ENCODE measurements at regions not wholly inside any gene's neighbourhood (a gene's known extent, or its start where the extent isn't known, plus 50 kb on each side); places are given as distances from the start of the nearest gene placed in this dataset.
"Not testable (repeated sequence)": the region's sequence is repeated elsewhere in the genome, so short reads cannot be mapped to it uniquely, and the experiment has no call there.

DNA sequence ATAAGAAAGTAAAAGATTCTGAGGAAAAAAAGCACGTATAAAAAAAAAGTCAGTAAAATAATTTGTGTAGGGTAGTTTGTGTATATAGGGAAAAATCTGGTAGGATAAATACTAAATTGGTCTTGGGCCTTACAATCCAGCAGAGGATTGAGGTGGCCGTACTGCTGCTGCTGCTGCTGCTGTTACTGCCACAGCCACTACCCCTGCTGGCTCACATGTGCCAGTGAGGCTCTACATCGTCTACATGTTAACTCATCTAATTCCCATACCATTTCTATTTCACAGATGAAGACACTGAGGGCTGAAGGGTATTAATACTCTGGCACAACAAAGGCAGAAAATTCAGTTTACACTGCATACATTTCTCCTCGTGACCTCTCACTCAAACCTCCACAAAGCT is 928.5 kb downstream of the TLE4 start:
- H3K27me3 ChIP-seq (ENCODE audit: control insufficient read depth, insufficient read depth, low read length) = no peaks in the 10 kb centered on the region
- H3K9ac ChIP-seq (ENCODE audit: low read depth, low read length) = no peak overlapping the region
- no peaks in the 10 kb centered on the region for H3K4me1 ChIP-seq (ENCODE audit: control insufficient read depth, insufficient read depth, low read length)
- no peaks in the 10 kb centered on the region for H3K36me3 ChIP-seq (ENCODE audit: insufficient read depth, low read length)
- no peak overlapping the region for H3K4me3 ChIP-seq (ENCODE audit: low read length)
- H3K9me3 ChIP-seq (replicated peaks; ENCODE audit: low read length) = no peaks in the 10 kb centered on the region
- no peak overlapping the region for H3K4me2 ChIP-seq (ENCODE audit: low read length)

DNA sequence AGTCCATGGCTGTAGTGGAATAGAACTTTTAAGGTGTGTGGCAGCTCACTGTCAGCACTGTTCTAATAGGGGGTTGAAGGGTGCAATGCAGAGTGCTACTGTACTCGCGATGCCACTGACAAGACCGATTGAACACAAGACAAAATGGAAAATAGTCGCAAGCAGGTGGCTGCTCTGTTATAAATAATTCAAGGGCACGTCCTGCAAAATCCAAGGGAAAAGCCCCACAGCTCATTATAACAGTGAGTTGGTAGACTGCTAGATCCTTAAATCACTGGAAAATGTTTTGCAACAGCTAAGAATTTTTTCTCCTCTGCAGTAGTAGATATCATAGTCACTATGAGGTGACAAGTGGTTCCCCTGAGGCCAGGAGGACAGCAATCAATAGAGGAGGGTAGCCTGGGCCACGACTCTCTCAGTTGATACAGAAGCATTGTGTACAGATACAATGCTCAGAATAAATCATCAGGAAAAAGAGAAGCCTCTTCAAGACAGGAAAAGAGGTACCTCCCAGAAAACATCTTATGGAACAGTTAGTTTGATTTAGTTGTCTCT is 926.3 kb downstream of the TLE4 start:
- no peak overlapping the region for H3K9ac ChIP-seq (ENCODE audit: low read depth, low read length)
- no peak overlapping the region for H3K4me3 ChIP-seq (ENCODE audit: low read length)
- no peaks in the 10 kb centered on the region for H3K4me1 ChIP-seq (ENCODE audit: control insufficient read depth, insufficient read depth, low read length)
- no peaks in the 10 kb centered on the region for H3K9me3 ChIP-seq (replicated peaks; ENCODE audit: low read length)
- H3K36me3 ChIP-seq (ENCODE audit: insufficient read depth, low read length) = no peaks in the 10 kb centered on the region
- no peak overlapping the region for H3K4me2 ChIP-seq (ENCODE audit: low read length)
- no peaks in the 10 kb centered on the region for H3K27me3 ChIP-seq (ENCODE audit: control insufficient read depth, insufficient read depth, low read length)

DNA sequence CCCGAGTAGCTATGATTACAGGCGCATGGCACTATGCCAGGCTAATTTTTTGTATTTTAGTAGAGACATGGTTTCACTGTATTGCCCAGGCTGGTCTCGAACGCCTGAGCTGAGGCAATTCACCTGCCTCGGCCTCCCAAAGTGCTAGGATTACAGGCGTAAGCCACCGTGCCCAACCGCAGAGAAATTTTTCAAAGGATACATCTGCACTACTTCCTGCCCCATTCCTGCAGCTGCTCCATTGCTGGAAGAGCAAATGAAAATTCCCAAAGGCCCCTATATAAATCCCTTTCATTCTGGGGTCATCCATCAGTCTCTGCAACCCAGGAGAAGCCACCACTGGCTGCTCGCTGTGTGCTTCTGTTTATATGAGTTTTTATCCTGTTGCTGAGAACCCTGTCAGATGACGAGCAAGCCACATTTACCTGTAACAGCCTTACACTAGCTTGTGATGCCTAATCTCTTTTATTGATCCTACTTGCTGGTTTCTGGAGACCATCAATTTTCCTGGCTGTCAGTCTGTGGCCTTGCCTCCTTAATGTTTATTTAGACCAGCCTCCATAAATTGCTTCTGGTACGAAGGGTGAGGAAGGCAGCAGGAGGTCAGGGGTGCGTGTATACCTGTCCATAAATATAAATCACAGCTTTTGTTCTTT is 925.3 kb downstream of the TLE4 start:
- no peak overlapping the region for H3K4me3 ChIP-seq (ENCODE audit: low read length)
- H3K4me2 ChIP-seq (ENCODE audit: low read length) = no peak overlapping the region
- H3K9me3 ChIP-seq (replicated peaks; ENCODE audit: low read length) = no peaks in the 10 kb centered on the region
- H3K27me3 ChIP-seq (ENCODE audit: control insufficient read depth, insufficient read depth, low read length) = no peaks in the 10 kb centered on the region
- H3K9ac ChIP-seq (ENCODE audit: low read depth, low read length) = no peak overlapping the region
- no peaks in the 10 kb centered on the region for H3K4me1 ChIP-seq (ENCODE audit: control insufficient read depth, insufficient read depth, low read length)
- no peaks in the 10 kb centered on the region for H3K36me3 ChIP-seq (ENCODE audit: insufficient read depth, low read length)

DNA sequence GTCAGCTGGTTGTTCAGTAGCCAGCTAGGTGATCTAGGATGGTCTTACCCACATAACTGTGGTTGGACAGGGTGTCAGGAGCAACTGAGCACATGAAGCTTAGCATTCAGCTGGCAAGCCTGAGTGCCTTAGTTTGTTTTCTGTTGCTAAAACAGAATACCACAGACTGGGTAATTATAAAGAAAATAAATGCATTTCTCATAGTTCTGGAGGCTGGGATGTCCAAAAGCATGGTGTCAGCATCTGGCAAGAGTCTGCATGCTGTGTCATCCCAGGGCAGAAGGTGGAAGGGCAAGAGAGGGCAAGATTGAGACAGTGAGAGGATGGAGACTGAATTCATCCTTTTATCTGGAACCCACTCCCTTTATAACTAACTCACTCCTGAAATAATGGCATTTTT is 921.5 kb downstream of the TLE4 start:
- no peaks in the 10 kb centered on the region for H3K4me1 ChIP-seq (ENCODE audit: control insufficient read depth, insufficient read depth, low read length)
- H3K4me3 ChIP-seq (ENCODE audit: low read length) = no peak overlapping the region
- H3K27me3 ChIP-seq (ENCODE audit: control insufficient read depth, insufficient read depth, low read length) = no peaks in the 10 kb centered on the region
- H3K9me3 ChIP-seq (replicated peaks; ENCODE audit: low read length) = no peaks in the 10 kb centered on the region
- no peak overlapping the region for H3K4me2 ChIP-seq (ENCODE audit: low read length)
- H3K36me3 ChIP-seq (ENCODE audit: insufficient read depth, low read length) = no peaks in the 10 kb centered on the region
- no peak overlapping the region for H3K9ac ChIP-seq (ENCODE audit: low read depth, low read length)

DNA sequence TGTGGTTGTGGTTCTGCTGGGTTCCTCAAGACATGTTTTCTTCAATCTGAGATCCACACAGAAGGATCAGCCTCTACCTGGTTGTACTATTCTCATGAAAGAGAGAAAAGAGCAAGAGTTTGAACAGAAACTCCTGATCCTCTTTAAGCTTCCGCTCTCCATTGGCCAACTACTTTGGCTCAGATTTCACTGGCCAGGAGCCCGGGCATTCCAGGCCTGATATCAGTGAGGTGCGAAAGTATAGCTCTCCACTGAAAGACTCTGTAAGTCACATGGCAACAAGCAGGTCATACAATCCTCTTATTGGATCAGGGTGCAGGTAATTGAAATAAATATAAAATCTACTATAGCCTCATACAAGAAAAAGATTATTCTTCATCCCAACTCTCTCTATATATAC is 920.5 kb downstream of the TLE4 start:
- Histone ChIP-seq H3K9ac (ENCODE audit: low read depth, low read length) (no peak overlapping the region), H3K4me1 (ENCODE audit: control insufficient read depth, insufficient read depth, low read length) (no peaks in the 10 kb centered on the region), H3K36me3 (ENCODE audit: insufficient read depth, low read length) (no peaks in the 10 kb centered on the region), H3K4me2 (ENCODE audit: low read length) (no peak overlapping the region), H3K4me3 (ENCODE audit: low read length) (no peak overlapping the region), H3K27me3 (ENCODE audit: control insufficient read depth, insufficient read depth, low read length) (no peaks in the 10 kb centered on the region), H3K9me3 (replicated peaks; ENCODE audit: low read length) (no peaks in the 10 kb centered on the region)

DNA sequence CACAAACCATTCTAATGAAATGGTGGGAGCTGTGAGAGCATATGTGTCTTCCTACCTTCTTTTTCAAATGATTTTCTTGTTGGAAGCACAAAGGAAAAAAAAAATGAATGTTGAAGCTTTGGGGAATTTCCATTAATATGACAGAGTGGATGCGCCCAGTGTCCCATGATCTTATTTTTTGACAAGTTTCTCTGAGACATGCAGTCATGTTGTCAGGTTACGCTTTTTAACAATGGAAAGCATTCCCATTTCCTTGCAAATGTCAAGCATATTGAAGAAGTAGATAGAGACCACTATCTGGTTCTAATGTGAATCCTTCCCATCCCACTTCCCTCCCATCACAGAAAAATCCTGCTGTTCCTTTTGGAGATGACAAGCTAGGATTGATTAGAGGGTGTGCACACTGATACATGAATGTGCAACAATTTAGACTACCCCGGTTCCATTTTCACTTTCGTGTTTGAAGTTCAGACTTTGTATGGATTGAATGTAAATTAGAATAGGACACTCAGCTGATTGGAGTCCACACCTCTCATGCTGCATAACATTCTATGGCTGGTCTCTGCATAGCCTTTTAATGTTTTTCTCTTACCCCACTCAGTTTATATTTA is 919.4 kb downstream of the TLE4 start:
- Histone ChIP-seq H3K36me3 (ENCODE audit: insufficient read depth, low read length) (no peaks in the 10 kb centered on the region), H3K27me3 (ENCODE audit: control insufficient read depth, insufficient read depth, low read length) (no peaks in the 10 kb centered on the region), H3K9ac (ENCODE audit: low read depth, low read length) (no peak overlapping the region), H3K9me3 (replicated peaks; ENCODE audit: low read length) (no peaks in the 10 kb centered on the region), H3K4me1 (ENCODE audit: control insufficient read depth, insufficient read depth, low read length) (no peaks in the 10 kb centered on the region), H3K4me2 (ENCODE audit: low read length) (no peak overlapping the region), H3K4me3 (ENCODE audit: low read length) (no peak overlapping the region)

DNA sequence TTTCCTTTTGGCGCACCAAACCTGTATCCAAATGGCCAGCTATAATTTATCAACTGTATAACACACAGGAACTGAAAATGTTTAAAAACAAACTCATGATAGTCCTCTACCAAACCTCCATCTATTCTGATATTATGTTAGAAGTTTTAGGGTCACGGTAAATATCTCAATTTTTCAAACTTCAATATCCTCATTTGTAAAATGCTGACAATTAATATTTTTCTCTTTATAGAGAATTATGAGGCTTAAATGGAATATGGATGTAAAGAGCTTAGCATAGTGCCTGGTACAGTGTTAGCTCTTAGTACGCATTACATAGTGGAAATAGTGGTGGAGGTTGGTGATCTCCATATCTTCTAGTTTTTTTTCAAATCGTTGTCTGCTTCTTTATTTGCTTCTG is 917.6 kb downstream of the TLE4 start:
- Histone ChIP-seq H3K27me3 (ENCODE audit: control insufficient read depth, insufficient read depth, low read length) (no peaks in the 10 kb centered on the region), H3K4me3 (ENCODE audit: low read length) (no peak overlapping the region), H3K4me2 (ENCODE audit: low read length) (no peak overlapping the region), H3K4me1 (ENCODE audit: control insufficient read depth, insufficient read depth, low read length) (peaks cover 4% of the 10 kb centered on the region), H3K9me3 (replicated peaks; ENCODE audit: low read length) (no peaks in the 10 kb centered on the region), H3K36me3 (ENCODE audit: insufficient read depth, low read length) (no peaks in the 10 kb centered on the region), H3K9ac (ENCODE audit: low read depth, low read length) (no peak overlapping the region)

DNA sequence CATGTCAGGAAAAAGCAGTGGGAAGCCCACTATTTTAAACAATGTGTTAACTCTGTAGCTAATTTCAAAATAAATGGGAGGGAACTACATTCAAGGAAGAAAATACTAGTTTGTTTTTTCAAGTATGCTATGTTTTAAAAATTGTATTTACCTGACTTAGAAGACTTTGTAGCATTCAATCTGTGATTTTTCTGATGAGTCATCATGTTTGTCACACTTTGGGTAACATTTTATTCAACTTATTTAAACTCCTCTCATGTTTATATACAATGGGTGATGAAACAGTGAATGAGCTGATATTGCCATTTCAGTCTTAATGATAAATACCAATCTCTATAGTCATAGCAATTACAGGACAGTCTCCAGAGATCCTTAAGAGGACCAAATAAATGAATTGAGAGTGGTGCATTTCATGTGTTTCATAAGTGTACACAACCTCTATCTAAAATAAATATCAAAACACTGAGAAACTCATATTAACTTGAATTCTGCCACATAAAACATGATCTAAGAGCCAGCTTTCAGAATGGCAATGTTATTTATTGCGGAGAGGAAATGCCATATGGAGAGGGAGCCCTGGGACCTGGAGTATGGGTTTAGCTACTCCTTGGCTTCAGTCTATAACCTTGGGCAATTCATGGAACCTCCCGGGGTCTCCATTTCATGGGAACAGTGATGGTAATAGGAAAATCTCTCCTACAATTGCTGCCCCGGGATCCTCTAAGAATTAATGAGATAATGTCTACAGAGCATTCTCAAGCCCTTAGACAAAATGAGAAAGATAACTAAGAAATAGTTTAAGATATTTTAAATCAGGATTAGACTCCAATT is 913.9 kb downstream of the TLE4 start:
- H3K36me3 ChIP-seq (ENCODE audit: insufficient read depth, low read length) = no peaks in the 10 kb centered on the region
- H3K9me3 ChIP-seq (replicated peaks; ENCODE audit: low read length) = no peaks in the 10 kb centered on the region
- H3K4me2 ChIP-seq (ENCODE audit: low read length) = no peak overlapping the region
- no peak overlapping the region for H3K9ac ChIP-seq (ENCODE audit: low read depth, low read length)
- peaks cover 4% of the 10 kb centered on the region for H3K4me1 ChIP-seq (ENCODE audit: control insufficient read depth, insufficient read depth, low read length)
- no peak overlapping the region for H3K4me3 ChIP-seq (ENCODE audit: low read length)
- no peaks in the 10 kb centered on the region for H3K27me3 ChIP-seq (ENCODE audit: control insufficient read depth, insufficient read depth, low read length)

DNA sequence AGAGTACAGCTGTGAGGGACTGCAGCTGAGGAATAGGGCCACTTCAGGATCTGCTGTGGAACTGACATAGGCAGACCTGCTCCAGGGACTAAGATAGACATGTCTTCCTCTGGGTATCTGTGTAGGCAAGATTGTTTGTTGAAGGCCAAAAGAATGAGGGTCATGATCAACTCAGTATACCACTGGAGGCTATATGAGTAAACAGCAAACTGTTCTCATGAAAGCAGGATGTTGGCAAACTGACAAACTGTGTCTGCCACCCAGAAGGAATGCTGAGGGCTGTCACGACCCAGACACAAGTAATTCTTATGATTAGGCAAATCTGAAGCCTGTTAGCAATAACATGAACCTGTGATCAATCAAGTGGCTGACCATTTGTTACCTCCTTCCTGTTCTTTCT is 910.5 kb downstream of the TLE4 start:
- not testable (repeated sequence) for H3K36me3 ChIP-seq (ENCODE audit: insufficient read depth, low read length); H3K9me3 ChIP-seq (replicated peaks; ENCODE audit: low read length); H3K4me3 ChIP-seq (ENCODE audit: low read length); H3K4me2 ChIP-seq (ENCODE audit: low read length); H3K9ac ChIP-seq (ENCODE audit: low read depth, low read length); H3K4me1 ChIP-seq (ENCODE audit: control insufficient read depth, insufficient read depth, low read length); H3K27me3 ChIP-seq (ENCODE audit: control insufficient read depth, insufficient read depth, low read length)

DNA sequence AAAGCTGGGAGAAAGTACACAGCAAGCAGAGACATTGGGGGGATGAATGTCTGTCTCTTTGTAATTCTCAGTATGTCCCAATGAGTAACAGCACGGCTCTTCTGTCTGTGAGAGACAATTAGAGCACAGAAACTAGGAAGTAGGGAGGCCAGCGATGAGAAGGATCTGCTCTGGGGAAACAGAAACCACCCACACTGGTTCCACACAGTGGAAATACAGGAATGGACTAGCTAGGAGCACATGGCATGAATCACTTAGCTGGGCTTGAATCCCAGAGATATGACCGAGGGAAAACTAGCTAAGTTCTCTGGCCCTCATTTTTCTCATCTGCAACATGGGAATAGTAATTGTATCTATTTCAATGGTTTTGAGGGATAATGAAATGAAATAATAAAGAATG is 895.9 kb downstream of the TLE4 start:
- Histone ChIP-seq H3K4me3 (ENCODE audit: low read length) (no peak overlapping the region), H3K27me3 (ENCODE audit: control insufficient read depth, insufficient read depth, low read length) (no peaks in the 10 kb centered on the region), H3K4me2 (ENCODE audit: low read length) (no peak overlapping the region), H3K9ac (ENCODE audit: low read depth, low read length) (no peak overlapping the region), H3K9me3 (replicated peaks; ENCODE audit: low read length) (no peaks in the 10 kb centered on the region), H3K4me1 (ENCODE audit: control insufficient read depth, insufficient read depth, low read length) (no peaks in the 10 kb centered on the region), H3K36me3 (ENCODE audit: insufficient read depth, low read length) (no peaks in the 10 kb centered on the region)

DNA sequence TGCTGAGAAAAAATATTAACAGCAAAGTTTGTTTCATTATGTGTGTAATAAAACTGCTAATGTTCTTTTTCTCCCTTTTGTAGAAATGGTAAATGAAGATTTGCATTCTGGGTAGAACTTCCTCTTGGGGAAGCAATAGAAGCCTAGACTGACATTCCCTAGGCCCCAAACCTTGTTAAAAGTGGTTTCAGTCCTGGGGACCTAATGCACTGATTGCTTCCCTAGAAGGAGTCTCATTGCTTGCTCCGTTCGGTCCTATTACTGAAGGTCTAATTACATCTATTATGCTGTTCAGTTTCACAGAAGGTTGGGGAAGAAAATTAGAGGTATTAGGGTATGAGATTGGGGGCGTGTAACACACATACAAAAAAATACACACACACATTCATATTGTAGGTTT is 893.8 kb downstream of the TLE4 start:
- no peaks in the 10 kb centered on the region for H3K9me3 ChIP-seq (replicated peaks; ENCODE audit: low read length)
- H3K4me1 ChIP-seq (ENCODE audit: control insufficient read depth, insufficient read depth, low read length) = no peaks in the 10 kb centered on the region
- no peak overlapping the region for H3K4me3 ChIP-seq (ENCODE audit: low read length)
- no peak overlapping the region for H3K9ac ChIP-seq (ENCODE audit: low read depth, low read length)
- no peaks in the 10 kb centered on the region for H3K27me3 ChIP-seq (ENCODE audit: control insufficient read depth, insufficient read depth, low read length)
- no peak overlapping the region for H3K4me2 ChIP-seq (ENCODE audit: low read length)
- no peaks in the 10 kb centered on the region for H3K36me3 ChIP-seq (ENCODE audit: insufficient read depth, low read length)
